ENCODE measurements at regions not wholly inside any gene's neighbourhood (a gene's known extent, or its start where the extent isn't known, plus 50 kb on each side); places are given as distances from the start of the nearest gene placed in this dataset.

DNA sequence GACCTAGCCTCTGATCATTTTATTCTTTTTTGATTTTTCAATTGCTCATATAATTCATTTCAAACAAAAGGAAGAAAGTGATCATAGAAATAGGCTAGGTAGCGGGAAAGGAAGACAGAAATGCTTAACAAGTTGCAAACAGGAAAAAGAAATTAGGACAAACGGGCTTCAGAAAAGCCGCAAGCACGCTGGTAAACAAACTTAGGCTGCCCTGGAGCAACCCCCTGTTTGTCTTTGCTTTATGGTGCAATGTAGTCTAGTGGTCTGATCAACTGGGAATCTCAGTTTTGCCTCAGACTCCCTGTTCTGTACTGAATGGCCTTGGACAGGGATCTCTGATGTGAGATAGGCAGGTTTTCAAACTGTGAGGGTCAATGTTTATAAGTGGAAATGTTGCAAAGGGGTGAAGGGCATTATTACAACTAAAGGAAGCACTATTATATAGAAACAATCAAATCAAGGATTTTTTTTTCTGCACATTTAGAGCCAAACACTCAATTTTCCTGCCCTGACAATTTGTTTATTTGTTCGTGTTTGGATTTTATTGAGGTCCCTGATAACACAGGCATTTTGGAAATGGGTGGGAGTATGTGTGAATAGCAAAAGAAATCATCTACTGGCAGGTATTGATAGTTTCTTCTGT is 146.8 kb upstream of the NRIP1 start (continued):
- TF ChIP-seq KDM3A (CRISPR knock-in tag; IDR thresholded peaks at IDR 0.05; ENCODE audit: low read depth) (no peak), REPIN1 (CRISPR knock-in tag; IDR thresholded peaks at IDR 0.05; ENCODE audit: borderline replicate concordance, low read depth) (peak; percentile 56; the same call in 1 of the 2 replicates), ZNF598 (CRISPR knock-in tag; IDR thresholded peaks at IDR 0.05; ENCODE audit: borderline replicate concordance) (no peak), RFX5 (IDR thresholded peaks at IDR 0.05; ENCODE audit: low read depth, low read length) (no peak), JUND (CRISPR knock-in tag; IDR thresholded peaks at IDR 0.05) (no peak), ZSCAN9 (CRISPR knock-in tag; IDR thresholded peaks at IDR 0.05; ENCODE audit: borderline replicate concordance) (peak; percentile 67; the same call in 1 of the 2 replicates), RAD21 (CRISPR knock-in tag; IDR thresholded peaks at IDR 0.05) (peak; percentile 44), ZSCAN12 (CRISPR knock-in tag; IDR thresholded peaks at IDR 0.05) (no peak), DR1 (CRISPR knock-in tag; IDR thresholded peaks at IDR 0.05) (no peak), RFXANK (CRISPR knock-in tag; IDR thresholded peaks at IDR 0.05) (no peak; the same call in 1 of the 2 replicates), NCOA1 (CRISPR knock-in tag; IDR thresholded peaks at IDR 0.05) (no peak), SMARCC2 (IDR thresholded peaks at IDR 0.05) (no peak), PHF21A (CRISPR knock-in tag; IDR thresholded peaks at IDR 0.05) (peak; percentile 88), ZNF577 (CRISPR knock-in tag; IDR thresholded peaks at IDR 0.05; ENCODE audit: borderline replicate concordance, low read depth) (no peak), ZSCAN29 (CRISPR knock-in tag; conservative IDR thresholded peaks at IDR 0.05) (no peak), CEBPG (CRISPR knock-in tag; IDR thresholded peaks at IDR 0.05) (peak; percentile 91), ZNF10 (CRISPR knock-in tag; IDR thresholded peaks at IDR 0.05; ENCODE audit: borderline replicate concordance, low read depth) (no peak), ZKSCAN1 (IDR thresholded peaks at IDR 0.05; ENCODE audit: low read length) (no peak), MED8 (CRISPR knock-in tag; IDR thresholded peaks at IDR 0.05; ENCODE audit: insufficient replicate concordance) (peak; percentile 93), KLF12 (CRISPR knock-in tag; IDR thresholded peaks at IDR 0.05; ENCODE audit: borderline replicate concordance) (0 out of 2 replicates have a peak, but pooled peaks have one; percentile 63), FOXA3 (CRISPR knock-in tag; IDR thresholded peaks at IDR 0.05) (peak; percentile 97)
- TF ChIP-seq, protein P1, sequence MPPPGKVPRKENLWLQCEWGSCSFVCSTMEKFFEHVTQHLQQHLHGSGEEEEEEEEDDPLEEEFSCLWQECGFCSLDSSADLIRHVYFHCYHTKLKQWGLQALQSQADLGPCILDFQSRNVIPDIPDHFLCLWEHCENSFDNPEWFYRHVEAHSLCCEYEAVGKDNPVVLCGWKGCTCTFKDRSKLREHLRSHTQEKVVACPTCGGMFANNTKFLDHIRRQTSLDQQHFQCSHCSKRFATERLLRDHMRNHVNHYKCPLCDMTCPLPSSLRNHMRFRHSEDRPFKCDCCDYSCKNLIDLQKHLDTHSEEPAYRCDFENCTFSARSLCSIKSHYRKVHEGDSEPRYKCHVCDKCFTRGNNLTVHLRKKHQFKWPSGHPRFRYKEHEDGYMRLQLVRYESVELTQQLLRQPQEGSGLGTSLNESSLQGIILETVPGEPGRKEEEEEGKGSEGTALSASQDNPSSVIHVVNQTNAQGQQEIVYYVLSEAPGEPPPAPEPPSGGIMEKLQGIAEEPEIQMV (CRISPR knock-in tag; IDR thresholded peaks at IDR 0.05; ENCODE audit: low read depth): no peak
- TF ChIP-seq, protein P2, sequence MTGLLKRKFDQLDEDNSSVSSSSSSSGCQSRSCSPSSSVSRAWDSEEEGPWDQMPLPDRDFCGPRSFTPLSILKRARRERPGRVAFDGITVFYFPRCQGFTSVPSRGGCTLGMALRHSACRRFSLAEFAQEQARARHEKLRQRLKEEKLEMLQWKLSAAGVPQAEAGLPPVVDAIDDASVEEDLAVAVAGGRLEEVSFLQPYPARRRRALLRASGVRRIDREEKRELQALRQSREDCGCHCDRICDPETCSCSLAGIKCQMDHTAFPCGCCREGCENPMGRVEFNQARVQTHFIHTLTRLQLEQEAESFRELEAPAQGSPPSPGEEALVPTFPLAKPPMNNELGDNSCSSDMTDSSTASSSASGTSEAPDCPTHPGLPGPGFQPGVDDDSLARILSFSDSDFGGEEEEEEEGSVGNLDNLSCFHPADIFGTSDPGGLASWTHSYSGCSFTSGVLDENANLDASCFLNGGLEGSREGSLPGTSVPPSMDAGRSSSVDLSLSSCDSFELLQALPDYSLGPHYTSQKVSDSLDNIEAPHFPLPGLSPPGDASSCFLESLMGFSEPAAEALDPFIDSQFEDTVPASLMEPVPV (CRISPR knock-in tag; IDR thresholded peaks at IDR 0.05): no peak
- TF ChIP-seq, protein P3, sequence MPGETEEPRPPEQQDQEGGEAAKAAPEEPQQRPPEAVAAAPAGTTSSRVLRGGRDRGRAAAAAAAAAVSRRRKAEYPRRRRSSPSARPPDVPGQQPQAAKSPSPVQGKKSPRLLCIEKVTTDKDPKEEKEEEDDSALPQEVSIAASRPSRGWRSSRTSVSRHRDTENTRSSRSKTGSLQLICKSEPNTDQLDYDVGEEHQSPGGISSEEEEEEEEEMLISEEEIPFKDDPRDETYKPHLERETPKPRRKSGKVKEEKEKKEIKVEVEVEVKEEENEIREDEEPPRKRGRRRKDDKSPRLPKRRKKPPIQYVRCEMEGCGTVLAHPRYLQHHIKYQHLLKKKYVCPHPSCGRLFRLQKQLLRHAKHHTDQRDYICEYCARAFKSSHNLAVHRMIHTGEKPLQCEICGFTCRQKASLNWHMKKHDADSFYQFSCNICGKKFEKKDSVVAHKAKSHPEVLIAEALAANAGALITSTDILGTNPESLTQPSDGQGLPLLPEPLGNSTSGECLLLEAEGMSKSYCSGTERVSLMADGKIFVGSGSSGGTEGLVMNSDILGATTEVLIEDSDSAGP (CRISPR knock-in tag; IDR thresholded peaks at IDR 0.05; ENCODE audit: borderline replicate concordance): no peak
- TF ChIP-seq, protein P4, sequence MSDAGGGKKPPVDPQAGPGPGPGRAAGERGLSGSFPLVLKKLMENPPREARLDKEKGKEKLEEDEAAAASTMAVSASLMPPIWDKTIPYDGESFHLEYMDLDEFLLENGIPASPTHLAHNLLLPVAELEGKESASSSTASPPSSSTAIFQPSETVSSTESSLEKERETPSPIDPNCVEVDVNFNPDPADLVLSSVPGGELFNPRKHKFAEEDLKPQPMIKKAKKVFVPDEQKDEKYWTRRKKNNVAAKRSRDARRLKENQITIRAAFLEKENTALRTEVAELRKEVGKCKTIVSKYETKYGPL (CRISPR knock-in tag; IDR thresholded peaks at IDR 0.05): no peak
